ENCODE measurements at regions not wholly inside any gene's neighbourhood (a gene's known extent, or its start where the extent isn't known, plus 50 kb on each side); places are given as distances from the start of the nearest gene placed in this dataset.

GRCh38 chr9:71479621-71480020 is 288.7 kb downstream of the CEMIP2 start:
- H3K9me3 ChIP-seq (ENCODE audit: low read depth), result no peaks in the 10 kb centered on the region
- H2AFZ ChIP-seq, result no peak overlapping the region
- no peak overlapping the region for H3K27ac ChIP-seq
- no peak for TF ChIP-seq EZH2 (IDR thresholded peaks at IDR 0.05; ENCODE audit: borderline replicate concordance)
- TF ChIP-seq EZH2phosphoT487 (IDR thresholded peaks at IDR 0.05; ENCODE audit: low read depth, severe bottlenecking, unreplicated experiment), result no peak
- TF ChIP-seq CTCF (IDR thresholded peaks at IDR 0.05; ENCODE audit: poor library complexity), result no peak
- 86% methylated on average over 4 of the region's 4 CpGs for WGBS (ENCODE audit: low lambda C conversion rate, missing lambda C conversion rate)
- H3K4me1 ChIP-seq (ENCODE audit: insufficient read depth), result no peaks in the 10 kb centered on the region
- no peak overlapping the region for H3K4me3 ChIP-seq
- no peaks in the 10 kb centered on the region for H3K9me2 ChIP-seq (replicated peaks; ENCODE audit: insufficient read depth)
- no peak overlapping the region for H3K4me2 ChIP-seq
- H3K27me3 ChIP-seq, result no peaks in the 10 kb centered on the region
- no peaks in the 10 kb centered on the region for H3K36me3 ChIP-seq (replicated peaks; ENCODE audit: insufficient read depth, low read depth)
- H4K20me1 ChIP-seq (ENCODE audit: insufficient read depth, poor library complexity, severe bottlenecking), result no peaks in the 10 kb centered on the region
- no peak for DNase-seq (ENCODE audit: low spot score)
- no peaks in the 10 kb centered on the region for H3K79me2 ChIP-seq

- Histone ChIP-seq H2AFZ (no peak overlapping the region), H3K27me3 (no peaks in the 10 kb centered on the region), H3K4me2 (peak overlapping the region; percentile 10), H3K4me3 (no peak overlapping the region), H3K4me1 (ENCODE audit: insufficient read depth) (no peaks in the 10 kb centered on the region), H3K36me3 (replicated peaks; ENCODE audit: insufficient read depth, low read depth) (no peaks in the 10 kb centered on the region), H3K9me2 (replicated peaks; ENCODE audit: insufficient read depth) (no peaks in the 10 kb centered on the region), H3K79me2 (no peaks in the 10 kb centered on the region), H3K27ac (no peak overlapping the region), H3K9me3 (ENCODE audit: low read depth) (no peaks in the 10 kb centered on the region), H4K20me1 (ENCODE audit: insufficient read depth, poor library complexity, severe bottlenecking) (no peaks in the 10 kb centered on the region)
- DNase-seq (ENCODE audit: low spot score), result no peak
- 26% methylated on average over 3 of the region's 3 CpGs for WGBS (ENCODE audit: low lambda C conversion rate, missing lambda C conversion rate)
- TF ChIP-seq EZH2 (IDR thresholded peaks at IDR 0.05; ENCODE audit: borderline replicate concordance) (no peak), CTCF (IDR thresholded peaks at IDR 0.05; ENCODE audit: poor library complexity) (no peak), EZH2phosphoT487 (IDR thresholded peaks at IDR 0.05; ENCODE audit: low read depth, severe bottlenecking, unreplicated experiment) (no peak)
Measured at GRCh38 chr9:71472400-71472799, 295.9 kb downstream of the CEMIP2 start.

- Histone ChIP-seq H2AFZ (no peak overlapping the region), H3K9me3 (ENCODE audit: low read depth) (no peaks in the 10 kb centered on the region), H4K20me1 (ENCODE audit: insufficient read depth, poor library complexity, severe bottlenecking) (no peaks in the 10 kb centered on the region), H3K4me1 (ENCODE audit: insufficient read depth) (no peaks in the 10 kb centered on the region), H3K4me2 (no peak overlapping the region), H3K79me2 (no peaks in the 10 kb centered on the region), H3K4me3 (no peak overlapping the region), H3K9me2 (replicated peaks; ENCODE audit: insufficient read depth) (no peaks in the 10 kb centered on the region), H3K36me3 (replicated peaks; ENCODE audit: insufficient read depth, low read depth) (no peaks in the 10 kb centered on the region), H3K27me3 (no peaks in the 10 kb centered on the region), H3K27ac (no peak overlapping the region)
- TF ChIP-seq EZH2phosphoT487 (IDR thresholded peaks at IDR 0.05; ENCODE audit: low read depth, severe bottlenecking, unreplicated experiment), result no peak
- TF ChIP-seq EZH2 (IDR thresholded peaks at IDR 0.05; ENCODE audit: borderline replicate concordance), result no peak
- no peak for TF ChIP-seq CTCF (IDR thresholded peaks at IDR 0.05; ENCODE audit: poor library complexity)
- WGBS (ENCODE audit: low lambda C conversion rate, missing lambda C conversion rate), result 82% methylated on average over 4 of the region's 4 CpGs
- no peak for DNase-seq (ENCODE audit: low spot score)
Measured at GRCh38 chr9:71465392-71465791, 302.9 kb downstream of the CEMIP2 start.

GRCh38 chr9:71459082-71459481 is 309.2 kb downstream of the CEMIP2 start:
- TF ChIP-seq EZH2 (IDR thresholded peaks at IDR 0.05; ENCODE audit: borderline replicate concordance) (no peak), CTCF (IDR thresholded peaks at IDR 0.05; ENCODE audit: poor library complexity) (no peak), EZH2phosphoT487 (IDR thresholded peaks at IDR 0.05; ENCODE audit: low read depth, severe bottlenecking, unreplicated experiment) (no peak)
- no peaks in the 10 kb centered on the region for H3K9me3 ChIP-seq (ENCODE audit: low read depth)
- no peak overlapping the region for H3K4me2 ChIP-seq
- H3K4me1 ChIP-seq (ENCODE audit: insufficient read depth), result no peaks in the 10 kb centered on the region
- no peaks in the 10 kb centered on the region for H3K36me3 ChIP-seq (replicated peaks; ENCODE audit: insufficient read depth, low read depth)
- DNase-seq (ENCODE audit: low spot score), result no peak
- H3K79me2 ChIP-seq, result no peaks in the 10 kb centered on the region
- H3K9me2 ChIP-seq (replicated peaks; ENCODE audit: insufficient read depth), result no peaks in the 10 kb centered on the region
- H2AFZ ChIP-seq, result no peak overlapping the region
- no peak overlapping the region for H3K4me3 ChIP-seq
- no peaks in the 10 kb centered on the region for H4K20me1 ChIP-seq (ENCODE audit: insufficient read depth, poor library complexity, severe bottlenecking)
- H3K27me3 ChIP-seq, result no peaks in the 10 kb centered on the region
- H3K27ac ChIP-seq, result no peak overlapping the region

Data from hepatocyte (in vitro differentiated cells).